ENCODE measurements at regions not wholly inside any gene's neighbourhood (a gene's known extent, or its start where the extent isn't known, plus 50 kb on each side); places are given as distances from the start of the nearest gene placed in this dataset.

DNA sequence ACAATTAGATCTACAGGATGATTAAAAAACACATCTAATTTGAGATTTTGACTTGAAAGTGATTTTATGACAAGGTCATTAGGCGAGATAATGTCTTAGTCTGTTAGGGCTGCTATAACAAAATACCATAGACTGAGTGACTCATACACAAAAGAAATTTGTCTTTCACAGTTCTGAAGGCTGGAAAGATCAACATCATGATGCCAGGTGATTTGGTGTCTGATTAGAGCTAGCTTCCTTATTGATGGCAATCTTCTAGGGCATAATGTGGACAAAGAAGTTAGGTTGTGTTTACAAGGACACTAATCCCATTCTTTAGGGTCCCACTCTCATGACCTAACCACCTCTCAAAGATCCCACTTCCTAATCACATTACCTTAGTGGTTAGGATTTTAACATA, 256.7 kb downstream of the TUSC1 start:
- TF ChIP-seq ZFX (IDR thresholded peaks at IDR 0.05): no peak
- TF ChIP-seq, protein P1, sequence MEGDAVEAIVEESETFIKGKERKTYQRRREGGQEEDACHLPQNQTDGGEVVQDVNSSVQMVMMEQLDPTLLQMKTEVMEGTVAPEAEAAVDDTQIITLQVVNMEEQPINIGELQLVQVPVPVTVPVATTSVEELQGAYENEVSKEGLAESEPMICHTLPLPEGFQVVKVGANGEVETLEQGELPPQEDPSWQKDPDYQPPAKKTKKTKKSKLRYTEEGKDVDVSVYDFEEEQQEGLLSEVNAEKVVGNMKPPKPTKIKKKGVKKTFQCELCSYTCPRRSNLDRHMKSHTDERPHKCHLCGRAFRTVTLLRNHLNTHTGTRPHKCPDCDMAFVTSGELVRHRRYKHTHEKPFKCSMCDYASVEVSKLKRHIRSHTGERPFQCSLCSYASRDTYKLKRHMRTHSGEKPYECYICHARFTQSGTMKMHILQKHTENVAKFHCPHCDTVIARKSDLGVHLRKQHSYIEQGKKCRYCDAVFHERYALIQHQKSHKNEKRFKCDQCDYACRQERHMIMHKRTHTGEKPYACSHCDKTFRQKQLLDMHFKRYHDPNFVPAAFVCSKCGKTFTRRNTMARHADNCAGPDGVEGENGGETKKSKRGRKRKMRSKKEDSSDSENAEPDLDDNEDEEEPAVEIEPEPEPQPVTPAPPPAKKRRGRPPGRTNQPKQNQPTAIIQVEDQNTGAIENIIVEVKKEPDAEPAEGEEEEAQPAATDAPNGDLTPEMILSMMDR (conservative IDR thresholded peaks at IDR 0.05): no peak
- H3K27ac ChIP-seq: no peak overlapping the region

DNA sequence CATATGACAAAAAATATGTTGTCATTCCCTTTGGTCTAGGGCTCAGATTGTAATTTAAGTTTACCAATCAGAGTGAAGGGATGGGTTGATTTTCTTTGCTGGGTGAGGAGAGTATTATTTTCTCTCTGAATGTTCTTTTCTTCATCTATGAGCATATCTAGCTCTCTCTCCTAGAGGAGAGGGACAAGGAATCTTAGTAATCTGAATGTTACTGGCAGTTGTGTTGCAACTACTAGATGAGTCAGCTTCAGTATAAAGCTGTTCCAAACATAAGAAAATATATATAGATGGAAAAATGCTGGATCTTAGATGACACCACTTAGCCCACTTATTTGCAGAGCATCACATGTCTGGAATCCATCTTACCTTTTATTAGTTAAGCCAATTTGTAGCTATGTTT, 259.3 kb downstream of the TUSC1 start:
- no peak overlapping the region for H3K27ac ChIP-seq
- no peak for TF ChIP-seq ZFX (IDR thresholded peaks at IDR 0.05)
- TF ChIP-seq, protein P1 (conservative IDR thresholded peaks at IDR 0.05): no peak

DNA sequence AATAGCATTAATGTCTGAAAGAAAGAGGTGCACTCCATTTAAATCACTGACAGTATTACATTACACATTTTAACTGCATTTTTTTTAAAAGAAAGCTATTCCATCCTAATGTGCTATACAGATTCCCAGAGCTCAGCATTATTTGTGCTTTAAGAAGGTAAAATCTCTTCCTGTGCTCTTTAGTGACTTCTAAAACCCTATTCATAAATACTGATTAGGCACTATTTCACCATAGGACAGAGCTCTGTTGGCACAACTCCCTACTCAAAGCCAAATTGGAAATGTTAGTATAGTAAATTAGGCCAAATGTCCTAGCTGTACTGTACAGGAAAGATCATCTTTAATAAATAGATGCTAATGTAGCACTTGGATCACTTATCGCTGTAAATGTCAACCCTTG, 262.5 kb downstream of the TUSC1 start:
- TF ChIP-seq, protein P1 (conservative IDR thresholded peaks at IDR 0.05): no peak
- no peak for TF ChIP-seq ZFX (IDR thresholded peaks at IDR 0.05)

DNA sequence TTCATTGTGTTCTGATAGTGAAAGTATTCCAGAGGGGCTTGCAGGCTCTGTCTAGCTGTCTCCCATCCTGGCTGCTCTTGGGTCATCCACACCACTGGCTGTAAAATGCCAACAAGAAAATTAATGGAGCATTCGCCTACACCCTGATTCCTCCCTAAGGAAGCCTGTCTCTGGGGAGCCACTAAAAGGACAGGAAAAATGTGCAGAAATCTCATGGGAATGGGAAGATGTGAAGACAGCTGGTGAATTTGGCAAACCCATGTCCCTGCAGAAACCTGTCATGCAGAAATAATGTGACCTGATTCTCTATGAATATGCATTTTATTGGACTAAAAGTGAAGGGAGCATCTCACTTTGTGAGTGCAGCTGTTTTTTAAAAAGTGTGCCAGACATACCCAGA, 265.6 kb downstream of the TUSC1 start:
- H3K27ac ChIP-seq: no peak overlapping the region
- TF ChIP-seq, protein P1 (conservative IDR thresholded peaks at IDR 0.05): no peak
- no peak for TF ChIP-seq ZFX (IDR thresholded peaks at IDR 0.05)

More for the DNA sequence above, 262.5 kb downstream of the TUSC1 start:
- no peak overlapping the region for H3K27ac ChIP-seq

DNA sequence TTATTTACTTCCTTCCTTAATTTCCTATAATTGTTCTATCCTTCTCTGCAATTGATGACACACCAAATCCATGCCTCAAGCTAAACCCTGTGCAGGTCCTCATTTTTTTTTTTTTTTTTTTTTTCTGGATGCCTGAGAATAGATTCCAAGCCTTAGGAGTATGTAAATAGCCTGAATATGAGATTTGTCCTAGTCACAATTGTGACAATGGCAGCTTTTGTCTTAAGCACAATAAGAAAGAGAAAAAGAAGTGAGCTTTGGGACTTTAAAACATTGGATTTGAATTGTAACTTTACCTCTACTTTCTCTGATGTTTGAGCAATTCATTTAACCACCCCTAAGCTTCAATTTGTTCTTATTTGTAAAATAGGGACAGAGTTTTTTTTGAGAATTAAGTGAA, 280.5 kb downstream of the TUSC1 start:
- H3K27ac ChIP-seq: no peak overlapping the region
- TF ChIP-seq ZFX (IDR thresholded peaks at IDR 0.05): no peak
- TF ChIP-seq, protein P1 (conservative IDR thresholded peaks at IDR 0.05): no peak

DNA sequence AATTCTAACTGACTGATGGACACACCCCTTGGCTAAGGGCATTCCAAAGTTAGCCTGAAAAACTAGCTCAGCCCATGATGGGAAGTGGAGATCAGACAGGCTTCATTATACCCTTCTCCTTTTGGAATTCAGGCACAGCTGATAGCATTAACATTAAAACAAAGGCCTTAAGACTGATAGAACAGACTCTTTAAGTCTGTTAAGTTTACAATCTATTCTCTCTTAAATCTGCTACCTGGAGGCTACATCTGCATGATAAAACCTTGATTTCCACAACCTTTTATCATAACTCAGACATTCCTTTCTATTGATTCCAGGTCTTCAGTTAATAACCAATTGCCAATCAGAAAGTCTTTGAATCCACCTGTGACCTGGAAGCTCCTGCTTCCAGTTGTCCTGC, 281.4 kb downstream of the TUSC1 start:
- H3K27ac ChIP-seq: no peak overlapping the region

DNA sequence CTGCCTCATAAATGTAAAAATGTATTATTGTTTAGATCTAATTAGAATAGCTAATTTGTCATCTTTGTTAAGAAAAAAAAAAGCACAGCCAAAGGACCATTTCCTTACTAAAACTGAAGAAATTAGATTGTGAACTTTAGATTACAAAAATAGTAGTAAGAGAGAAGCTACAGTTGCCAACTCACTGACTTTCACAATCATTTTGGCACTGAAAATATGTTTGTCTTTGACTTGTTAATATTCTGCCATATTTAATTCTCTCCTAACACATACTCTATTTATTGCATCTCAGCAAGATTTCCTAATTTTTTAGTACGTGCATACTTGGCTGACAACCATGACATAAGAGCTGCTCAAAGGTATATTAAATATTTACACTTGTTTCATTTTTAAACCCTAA, 297.1 kb downstream of the TUSC1 start:
- TF ChIP-seq ZFX (IDR thresholded peaks at IDR 0.05): no peak
- TF ChIP-seq, protein P1 (conservative IDR thresholded peaks at IDR 0.05): no peak
- H3K27ac ChIP-seq: no peak overlapping the region

More for the DNA sequence above, 281.4 kb downstream of the TUSC1 start:
- TF ChIP-seq, protein P1 (conservative IDR thresholded peaks at IDR 0.05): no peak
- no peak for TF ChIP-seq ZFX (IDR thresholded peaks at IDR 0.05)

Measured in C4-2B (cell line).